Fibroblast of lung (primary cell): ENCODE measurements at regions not wholly inside any gene's neighbourhood (a gene's known extent, or its start where the extent isn't known, plus 50 kb on each side); places are given as distances from the start of the nearest gene placed in this dataset.

Experiments
- DNase-seq, 2 donors: peaks; one replicate each; pipeline versions ENCODE4 v3.0.0 to v3.0.0-alpha.2; 2010; ENCODE audit warnings: low read depth in 2 of 2
- H2AFZ ChIP-seq: 2 replicates; pipeline ENCODE4 v1.5.1; 2012; ENCODE audit warnings: low read length, control low read depth, inconsistent platforms
- H3K27ac ChIP-seq: 2 replicates; pipeline ENCODE4 v1.5.1; 2011; ENCODE audit warnings: low read length, control low read depth; ENCODE audit not compliant: insufficient read depth
- H3K27me3 ChIP-seq: 2 replicates; pipeline ENCODE4 v1.5.1; 2011; ENCODE audit warnings: mild to moderate bottlenecking, low read length; ENCODE audit not compliant: control insufficient read depth, insufficient read depth
- H3K36me3 ChIP-seq: 2 replicates; pipeline ENCODE4 v1.5.1; 2011; ENCODE audit warnings: low read length; ENCODE audit not compliant: control insufficient read depth, insufficient read depth
- H3K4me1 ChIP-seq: 2 replicates; pipeline ENCODE4 v1.5.1; 2011; ENCODE audit warnings: low read length; ENCODE audit not compliant: control insufficient read depth, insufficient read depth; ENCODE audit errors: extremely low read depth
- H3K4me2 ChIP-seq: 2 replicates; pipeline ENCODE4 v1.5.1; 2011; ENCODE audit warnings: low read length, control low read depth; ENCODE audit not compliant: insufficient read depth; ENCODE audit errors: extremely low read depth
- H3K4me3 ChIP-seq, 4 experiments: fragments of 200-600 bp in 1 of 4; sonication (generic) in 1 of 4; replicated peaks in 1 of 4; 2 replicates each; pipeline ENCODE4 v1.5.1; 2011 to 2016; ENCODE audit warnings: low read length in 4 of 4, low read depth in 3 of 4, mild to moderate bottlenecking in 3 of 4, control low read depth in 2 of 4, inconsistent platforms in 1 of 4, mixed read lengths in 1 of 4; ENCODE audit not compliant: insufficient read depth in 1 of 4; ENCODE audit errors: control extremely low read depth in 1 of 4
- H3K79me2 ChIP-seq: 2 replicates; pipeline ENCODE4 v1.5.1; 2012; ENCODE audit warnings: mild to moderate bottlenecking, low read length, inconsistent platforms; ENCODE audit not compliant: control insufficient read depth, insufficient read depth
- H3K9ac ChIP-seq: 2 replicates; pipeline ENCODE4 v1.5.1; 2011; ENCODE audit warnings: mild to moderate bottlenecking, low read length, control low read depth; ENCODE audit not compliant: insufficient read depth
- H3K9me3 ChIP-seq: 2 replicates; pipeline ENCODE4 v1.5.1; 2012; ENCODE audit warnings: low read depth, low read length; ENCODE audit not compliant: control insufficient read depth, insufficient read depth
- H4K20me1 ChIP-seq: 2 replicates; pipeline ENCODE4 v1.5.1; 2011; ENCODE audit warnings: low read length; ENCODE audit not compliant: control insufficient read depth, insufficient read depth; ENCODE audit errors: extremely low read depth
- EZH2 ChIP-seq: IDR thresholded peaks from 2 replicates; pipeline ENCODE4 v1.5.1; 2012; ENCODE audit warnings: low read length, control low read depth, mild to moderate bottlenecking; ENCODE audit errors: missing control alignments
- TF ChIP-seq, protein P1 (sequence below), 2 donors: IDR thresholded peaks in 1 of 2; conservative IDR thresholded peaks in 1 of 2; 1 replicate in 1 of 2; 2 replicates in 1 of 2; pipeline ENCODE4 v1.5.1; 2011 to 2012; ENCODE audit warnings: low read length in 2 of 2, control low read depth in 1 of 2, inconsistent platforms in 1 of 2, low read depth in 1 of 2, mild to moderate bottlenecking in 1 of 2

DNA sequence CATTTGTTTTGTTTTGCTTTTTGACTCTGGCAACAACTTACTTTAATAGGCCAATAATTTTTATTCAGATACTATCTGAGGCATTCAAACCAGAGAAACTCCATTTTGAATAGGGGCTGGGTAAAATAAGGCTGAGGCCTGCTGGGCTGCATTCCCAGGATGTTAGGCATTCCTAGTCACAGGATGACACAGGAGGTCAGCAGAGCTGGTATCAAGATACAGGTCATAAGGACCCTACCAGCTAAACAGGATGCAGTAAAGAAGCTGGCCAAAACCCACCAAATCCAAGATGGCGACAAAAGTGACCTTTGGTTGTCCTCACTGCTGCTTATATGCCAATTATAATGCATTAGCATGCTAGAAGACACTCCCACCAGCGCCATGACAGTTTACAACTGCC lies 102.2 kb upstream of the XPO1 start:
- Histone ChIP-seq H3K4me2 (no peak overlapping the region), H3K9ac (no peak overlapping the region), H4K20me1 (no peaks in the 10 kb centered on the region), H3K27me3 (no peaks in the 10 kb centered on the region), H2AFZ (peak overlapping the region; percentile 21), H3K4me3 (no peak overlapping the region), H3K36me3 (no peaks in the 10 kb centered on the region), H3K9me3 (no peaks in the 10 kb centered on the region), H3K27ac (no peak overlapping the region), H3K79me2 (no peaks in the 10 kb centered on the region), H3K4me1 (peaks cover 2% of the 10 kb centered on the region)
- TF ChIP-seq EZH2: no peak
- TF ChIP-seq, protein P1, sequence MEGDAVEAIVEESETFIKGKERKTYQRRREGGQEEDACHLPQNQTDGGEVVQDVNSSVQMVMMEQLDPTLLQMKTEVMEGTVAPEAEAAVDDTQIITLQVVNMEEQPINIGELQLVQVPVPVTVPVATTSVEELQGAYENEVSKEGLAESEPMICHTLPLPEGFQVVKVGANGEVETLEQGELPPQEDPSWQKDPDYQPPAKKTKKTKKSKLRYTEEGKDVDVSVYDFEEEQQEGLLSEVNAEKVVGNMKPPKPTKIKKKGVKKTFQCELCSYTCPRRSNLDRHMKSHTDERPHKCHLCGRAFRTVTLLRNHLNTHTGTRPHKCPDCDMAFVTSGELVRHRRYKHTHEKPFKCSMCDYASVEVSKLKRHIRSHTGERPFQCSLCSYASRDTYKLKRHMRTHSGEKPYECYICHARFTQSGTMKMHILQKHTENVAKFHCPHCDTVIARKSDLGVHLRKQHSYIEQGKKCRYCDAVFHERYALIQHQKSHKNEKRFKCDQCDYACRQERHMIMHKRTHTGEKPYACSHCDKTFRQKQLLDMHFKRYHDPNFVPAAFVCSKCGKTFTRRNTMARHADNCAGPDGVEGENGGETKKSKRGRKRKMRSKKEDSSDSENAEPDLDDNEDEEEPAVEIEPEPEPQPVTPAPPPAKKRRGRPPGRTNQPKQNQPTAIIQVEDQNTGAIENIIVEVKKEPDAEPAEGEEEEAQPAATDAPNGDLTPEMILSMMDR (conservative IDR thresholded peaks at IDR 0.05 in 1 of 2, IDR thresholded peaks at IDR 0.05 in 1 of 2; ENCODE audit: low read depth in 1 of 2, low read length in 2 of 2): no peak
- no peak for DNase-seq

GRCh38 chr2:61639721-61640120 lies 101.6 kb upstream of the XPO1 start:
- Histone ChIP-seq H3K9me3 (no peaks in the 10 kb centered on the region), H3K9ac (no peak overlapping the region), H3K27ac (no peak overlapping the region), H3K4me1 (peaks cover 2% of the 10 kb centered on the region), H3K27me3 (no peaks in the 10 kb centered on the region), H3K79me2 (no peaks in the 10 kb centered on the region), H2AFZ (no peak overlapping the region), H3K4me3 (no peak overlapping the region), H3K4me2 (no peak overlapping the region), H4K20me1 (no peaks in the 10 kb centered on the region), H3K36me3 (no peaks in the 10 kb centered on the region)
- no peak for DNase-seq
- TF ChIP-seq, protein P1 (conservative IDR thresholded peaks at IDR 0.05 in 1 of 2, IDR thresholded peaks at IDR 0.05 in 1 of 2; ENCODE audit: low read depth in 1 of 2, low read length in 2 of 2): no peak
- TF ChIP-seq EZH2: no peak

- no peaks in the 10 kb centered on the region for H4K20me1 ChIP-seq
- H3K27ac ChIP-seq: no peak overlapping the region
- no peak overlapping the region for H3K9ac ChIP-seq
- H3K4me3 ChIP-seq: no peak overlapping the region
- no peak overlapping the region for H3K4me2 ChIP-seq
- peaks cover 2% of the 10 kb centered on the region for H3K4me1 ChIP-seq
- DNase-seq: no peak
- H3K9me3 ChIP-seq: no peaks in the 10 kb centered on the region
- no peaks in the 10 kb centered on the region for H3K79me2 ChIP-seq
- no peaks in the 10 kb centered on the region for H3K36me3 ChIP-seq
- no peaks in the 10 kb centered on the region for H3K27me3 ChIP-seq
- H2AFZ ChIP-seq: no peak overlapping the region
- TF ChIP-seq EZH2: no peak
- TF ChIP-seq, protein P1 (conservative IDR thresholded peaks at IDR 0.05 in 1 of 2, IDR thresholded peaks at IDR 0.05 in 1 of 2; ENCODE audit: low read depth in 1 of 2, low read length in 2 of 2): no peak
These were observed 98.5 kb upstream of the XPO1 start for GRCh38 chr2:61636686-61637085.
